ENCODE measurements at regions not wholly inside any gene's neighbourhood (a gene's known extent, or its start where the extent isn't known, plus 50 kb on each side); places are given as distances from the start of the nearest gene placed in this dataset.
A peak's percentile ranks its signal among the peaks of the same experiment; 100 is the strongest.
"Not testable (repeated sequence)": the region's sequence is repeated elsewhere in the genome, so short reads cannot be mapped to it uniquely, and the experiment has no call there.

DNA sequence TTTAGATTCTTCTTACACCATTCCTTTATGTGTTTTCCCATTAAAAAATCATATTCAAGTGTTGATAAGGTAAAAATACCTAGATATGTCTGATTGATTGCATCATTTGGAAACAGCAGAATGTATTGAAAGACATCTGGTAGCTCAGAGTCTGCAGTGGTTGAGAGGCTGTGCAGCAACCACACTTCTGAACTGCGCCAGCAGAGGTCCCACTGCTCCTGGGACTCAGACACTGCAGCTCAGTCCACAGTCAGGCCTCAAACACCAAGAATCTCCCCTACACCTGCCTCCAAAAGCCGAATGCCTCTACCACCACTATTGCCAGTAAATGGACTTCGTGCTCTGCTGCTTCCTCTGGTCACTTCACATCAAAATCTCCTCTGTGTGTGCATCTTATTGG, 176.9 kb upstream of the LMCD1 start:
- no peak overlapping the region for H3K4me3 ChIP-seq (ENCODE audit: low read depth, low read length)
- TF ChIP-seq, protein P1, sequence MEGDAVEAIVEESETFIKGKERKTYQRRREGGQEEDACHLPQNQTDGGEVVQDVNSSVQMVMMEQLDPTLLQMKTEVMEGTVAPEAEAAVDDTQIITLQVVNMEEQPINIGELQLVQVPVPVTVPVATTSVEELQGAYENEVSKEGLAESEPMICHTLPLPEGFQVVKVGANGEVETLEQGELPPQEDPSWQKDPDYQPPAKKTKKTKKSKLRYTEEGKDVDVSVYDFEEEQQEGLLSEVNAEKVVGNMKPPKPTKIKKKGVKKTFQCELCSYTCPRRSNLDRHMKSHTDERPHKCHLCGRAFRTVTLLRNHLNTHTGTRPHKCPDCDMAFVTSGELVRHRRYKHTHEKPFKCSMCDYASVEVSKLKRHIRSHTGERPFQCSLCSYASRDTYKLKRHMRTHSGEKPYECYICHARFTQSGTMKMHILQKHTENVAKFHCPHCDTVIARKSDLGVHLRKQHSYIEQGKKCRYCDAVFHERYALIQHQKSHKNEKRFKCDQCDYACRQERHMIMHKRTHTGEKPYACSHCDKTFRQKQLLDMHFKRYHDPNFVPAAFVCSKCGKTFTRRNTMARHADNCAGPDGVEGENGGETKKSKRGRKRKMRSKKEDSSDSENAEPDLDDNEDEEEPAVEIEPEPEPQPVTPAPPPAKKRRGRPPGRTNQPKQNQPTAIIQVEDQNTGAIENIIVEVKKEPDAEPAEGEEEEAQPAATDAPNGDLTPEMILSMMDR (IDR thresholded peaks at IDR 0.05; ENCODE audit: low read depth, low read length, missing control alignments) = peak; percentile 87
- in situ Hi-C loops (cut with HindIII; ENCODE audit: low pct_ligation_motif_present, low sequenced_read_pairs) = no loop called here
- no peak overlapping the region for H3K27ac ChIP-seq
- DNase-seq = peak; percentile 65
- H3K27me3 ChIP-seq (replicated peaks) = no peaks in the 10 kb centered on the region
- H3K36me3 ChIP-seq (replicated peaks) = no peaks in the 10 kb centered on the region

DNA sequence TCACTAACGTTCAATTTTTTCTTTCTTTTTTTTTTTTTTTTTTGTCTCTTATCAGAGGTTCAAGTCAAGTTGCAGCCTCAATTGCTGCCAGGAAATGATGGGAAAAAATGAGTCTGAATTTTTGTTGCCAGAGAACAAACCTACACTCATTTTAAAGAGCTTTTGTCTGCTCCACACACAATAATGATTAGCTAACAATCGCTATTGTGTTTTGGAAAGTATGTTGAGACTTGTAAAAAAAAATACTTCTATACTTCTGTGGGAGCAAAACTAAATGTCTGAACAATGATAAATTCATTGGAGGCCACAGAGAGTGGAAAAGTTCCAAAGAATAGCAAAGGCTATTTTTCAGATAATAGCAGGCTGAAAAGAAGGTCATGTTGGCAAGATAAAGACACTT, 176.3 kb upstream of the LMCD1 start:
- Histone ChIP-seq H3K27me3 (replicated peaks) (no peaks in the 10 kb centered on the region), H3K36me3 (replicated peaks) (no peaks in the 10 kb centered on the region), H3K4me3 (ENCODE audit: low read depth, low read length) (no peak overlapping the region), H3K27ac (no peak overlapping the region)
- DNase-seq = no peak
- TF ChIP-seq, protein P1 (IDR thresholded peaks at IDR 0.05; ENCODE audit: low read depth, low read length, missing control alignments) = no peak
- in situ Hi-C loops (cut with HindIII; ENCODE audit: low pct_ligation_motif_present, low sequenced_read_pairs) = no loop called here

DNA sequence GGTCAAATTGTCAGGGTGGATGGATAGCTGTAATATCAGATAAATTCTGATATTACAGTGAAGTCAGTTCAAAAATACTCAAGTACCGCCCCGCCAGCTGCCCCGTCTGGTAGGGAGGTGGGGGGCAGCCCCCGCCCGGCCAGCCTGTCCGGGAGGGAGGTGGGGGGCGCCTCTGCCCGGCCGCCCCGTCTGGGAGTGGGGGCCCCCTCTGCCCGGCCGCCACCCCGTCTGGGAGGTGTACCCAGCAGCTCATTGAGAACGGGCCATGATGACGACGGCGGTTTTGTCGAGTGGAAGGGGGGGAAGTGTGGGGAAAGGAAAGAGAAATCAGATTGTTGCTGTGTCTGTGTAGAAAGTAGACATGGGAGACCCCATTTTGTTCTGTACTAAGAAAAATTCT, 175.8 kb upstream of the LMCD1 start:
- DNase-seq; H3K36me3 ChIP-seq (replicated peaks); in situ Hi-C loops (cut with HindIII; ENCODE audit: low pct_ligation_motif_present, low sequenced_read_pairs): not testable (repeated sequence)

DNA sequence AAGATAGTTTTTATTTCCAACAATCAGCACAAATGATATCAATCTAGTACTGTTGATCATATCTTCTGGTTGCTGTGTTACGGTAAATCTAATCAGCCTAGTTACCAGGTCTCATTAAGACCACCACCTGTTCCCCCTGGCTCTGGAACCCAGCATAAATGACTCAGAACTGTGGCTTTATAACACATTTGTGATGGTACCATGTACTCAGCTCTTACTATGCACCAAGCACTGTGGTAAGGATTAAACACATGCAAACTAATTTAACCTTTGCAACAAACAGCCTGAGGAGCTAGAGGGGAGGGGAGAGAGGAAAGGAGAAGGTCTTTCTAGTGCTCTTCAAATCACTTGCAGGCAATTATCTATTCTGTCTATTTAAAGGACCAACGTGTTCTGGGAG, 173.9 kb upstream of the LMCD1 start:
- TF ChIP-seq, protein P1 (IDR thresholded peaks at IDR 0.05; ENCODE audit: low read depth, low read length, missing control alignments) = no peak
- no peak overlapping the region for H3K4me3 ChIP-seq (ENCODE audit: low read depth, low read length)
- H3K27ac ChIP-seq = no peak overlapping the region
- H3K27me3 ChIP-seq (replicated peaks) = no peaks in the 10 kb centered on the region
- DNase-seq = no peak
- H3K36me3 ChIP-seq (replicated peaks) = no peaks in the 10 kb centered on the region
- in situ Hi-C loops (cut with HindIII; ENCODE audit: low pct_ligation_motif_present, low sequenced_read_pairs) = no loop called here

More for the DNA sequence above, 175.8 kb upstream of the LMCD1 start:
- H3K4me3 ChIP-seq (ENCODE audit: low read depth, low read length); H3K27me3 ChIP-seq (replicated peaks); H3K27ac ChIP-seq: not testable (repeated sequence)

DNA sequence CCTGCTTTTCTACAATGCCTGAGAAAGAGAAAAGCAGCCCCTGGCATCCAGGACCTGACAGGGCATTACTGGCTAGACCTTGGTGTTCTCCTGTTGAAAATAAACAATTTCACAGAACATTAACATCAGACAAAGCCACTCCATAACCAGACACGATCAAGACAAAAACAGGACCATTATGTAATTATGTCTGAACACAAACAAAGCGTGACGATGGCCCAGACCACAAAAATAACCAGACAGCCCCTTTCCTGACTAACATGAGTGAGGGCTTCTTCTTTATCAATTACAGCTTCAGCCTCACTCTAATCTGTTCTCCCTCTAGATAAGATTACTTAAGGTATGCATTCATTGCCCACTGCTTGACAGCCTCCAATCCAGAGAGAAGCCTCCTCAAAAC, 172.7 kb upstream of the LMCD1 start:
- no peak overlapping the region for H3K27ac ChIP-seq
- DNase-seq = no peak
- TF ChIP-seq, protein P1 (IDR thresholded peaks at IDR 0.05; ENCODE audit: low read depth, low read length, missing control alignments) = no peak
- H3K4me3 ChIP-seq (ENCODE audit: low read depth, low read length) = no peak overlapping the region
- no peaks in the 10 kb centered on the region for H3K36me3 ChIP-seq (replicated peaks)
- in situ Hi-C loops (cut with HindIII; ENCODE audit: low pct_ligation_motif_present, low sequenced_read_pairs) = no loop called here
- H3K27me3 ChIP-seq (replicated peaks) = no peaks in the 10 kb centered on the region

DNA sequence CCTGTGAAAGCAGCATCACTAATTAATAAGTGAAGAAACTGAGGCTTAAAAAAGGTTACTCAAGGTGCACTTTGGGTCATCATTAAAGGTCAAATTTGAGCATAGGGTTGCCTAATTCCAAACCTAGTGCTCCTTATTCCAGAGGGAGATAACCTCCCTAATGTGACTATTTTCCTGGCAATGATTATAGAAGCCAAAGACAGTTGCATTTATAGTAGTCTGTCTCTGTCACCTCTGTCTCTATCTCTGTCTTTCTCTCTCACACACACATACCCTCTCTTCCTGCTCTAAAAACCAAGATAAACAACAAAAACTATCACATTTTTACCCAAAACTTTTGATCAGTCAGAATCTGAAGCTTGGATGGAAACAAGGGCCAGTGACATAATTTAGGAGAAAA, 172.0 kb upstream of the LMCD1 start:
- no peaks in the 10 kb centered on the region for H3K36me3 ChIP-seq (replicated peaks)
- no peak overlapping the region for H3K4me3 ChIP-seq (ENCODE audit: low read depth, low read length)
- in situ Hi-C loops (cut with HindIII; ENCODE audit: low pct_ligation_motif_present, low sequenced_read_pairs) = no loop called here
- H3K27ac ChIP-seq = no peak overlapping the region
- H3K27me3 ChIP-seq (replicated peaks) = no peaks in the 10 kb centered on the region
- no peak for DNase-seq
- TF ChIP-seq, protein P1 (IDR thresholded peaks at IDR 0.05; ENCODE audit: low read depth, low read length, missing control alignments) = no peak

All from brain microvascular endothelial cell (primary cell).